OCI-LY7 (cell line): ENCODE measurements at regions not wholly inside any gene's neighbourhood (a gene's known extent, or its start where the extent isn't known, plus 50 kb on each side); places are given as distances from the start of the nearest gene placed in this dataset.

Source experiments
- BruUV-seq: library from RNA; stranded (reverse); fragments of 400-500 nt; replicated peaks from 2 replicates; lab custom pipeline; 2021; lab: Mats Ljungman, UMichigan
- CTCF ChIA-PET: fragments of 300-600 bp; sonication (Branson Sonifier 250); formaldehyde crosslinking; loops from one replicate; lab custom pipeline; 2022; ENCODE audit warnings: antibody characterized with exemption; ENCODE audit not compliant: unreplicated experiment; lab: Charles Lee
- POLR2A ChIA-PET: fragments of 300-600 bp; sonication (Branson Sonifier 250); formaldehyde crosslinking; loops from one replicate; lab custom pipeline; 2022; ENCODE audit warnings: antibody characterized with exemption; lab: Charles Lee
- DNase-seq: peaks from one replicate; pipeline ENCODE4 v3.0.0-alpha.2; 2015; ENCODE audit warnings: low spot score
- H2AFZ ChIP-seq: fragments of 200-600 bp; sonication (generic), shearing (Covaris generic); 2 replicates; pipeline ENCODE4 v1.6.1; 2014; ENCODE audit warnings: mild to moderate bottlenecking, antibody characterized with exemption, low read length, moderate library complexity
- H3K27ac ChIP-seq: fragments of 200-600 bp; sonication (generic); 2 replicates; pipeline ENCODE4 v1.5.1; 2014; ENCODE audit warnings: mixed run types, low read depth, mild to moderate bottlenecking, moderate library complexity, low read length, inconsistent platforms; ENCODE audit not compliant: poor library complexity, severe bottlenecking
- H3K36me3 ChIP-seq: fragments of 200-600 bp; sonication (generic); 2 replicates; pipeline ENCODE4 v1.6.1; 2014; ENCODE audit warnings: mild to moderate bottlenecking, antibody characterized with exemption, low read length, moderate library complexity, mixed read lengths; ENCODE audit not compliant: insufficient read depth
- H3K4me1 ChIP-seq: fragments of 200-600 bp; sonication (generic); 2 replicates; pipeline ENCODE4 v1.5.1; 2014; ENCODE audit warnings: mild to moderate bottlenecking, low read length; ENCODE audit not compliant: insufficient read depth, poor library complexity, severe bottlenecking
- H3K4me2 ChIP-seq: fragments of 200-600 bp; sonication (generic); 2 replicates; pipeline ENCODE4 v1.6.1; 2014; ENCODE audit warnings: mild to moderate bottlenecking, low read length
- H3K4me3 ChIP-seq: fragments of 200-600 bp; sonication (generic); 2 replicates; pipeline ENCODE4 v1.5.1; 2014; ENCODE audit warnings: mild to moderate bottlenecking, low read depth, low read length; ENCODE audit not compliant: poor library complexity, severe bottlenecking
- H3K79me2 ChIP-seq: fragments of 200-600 bp; sonication (generic); 2 replicates; pipeline ENCODE4 v1.6.1; 2016; ENCODE audit warnings: low read depth, mild to moderate bottlenecking, low read length, moderate library complexity, mixed read lengths; ENCODE audit not compliant: insufficient read depth
- H3K9me2 ChIP-seq: fragments of 200-600 bp; sonication (generic); 2 replicates; pipeline ENCODE4 v1.6.1; 2016; ENCODE audit warnings: mild to moderate bottlenecking, low read length, mixed read lengths; ENCODE audit not compliant: insufficient read depth
- H3K9me3 ChIP-seq: fragments of 200-600 bp; sonication (generic); 2 replicates; pipeline ENCODE4 v1.6.1; 2014; ENCODE audit warnings: mild to moderate bottlenecking, mixed run types, low read length, mixed read lengths
- H4K20me1 ChIP-seq: fragments of 200-600 bp; sonication (generic); 2 replicates; pipeline ENCODE4 v1.6.1; 2014; ENCODE audit warnings: mild to moderate bottlenecking, antibody characterized with exemption, low read length, moderate library complexity, mixed read lengths; ENCODE audit not compliant: insufficient read depth
- EZH2phosphoT487 ChIP-seq: fragments of 200-600 bp; sonication (generic); IDR thresholded peaks from 2 replicates; pipeline ENCODE4 v1.6.1; 2018; ENCODE audit warnings: low read depth, borderline replicate concordance, mild to moderate bottlenecking, mixed run types, antibody characterized with exemption, low read length, moderate library complexity, mixed read lengths
- intact Hi-C: fragments of 100-400 bp; cut with micrococcal nuclease; formaldehyde crosslinking; loops from one replicate; pipeline ENCODE4 v1.10.0; 2022; ENCODE audit not compliant: unreplicated experiment
- TF ChIP-seq, protein P1 (sequence below): fragments of 200-600 bp; sonication (generic); conservative IDR thresholded peaks from 2 replicates; pipeline ENCODE4 v1.5.1; 2014; ENCODE audit warnings: mild to moderate bottlenecking, antibody characterized with exemption, low read length, moderate library complexity, mixed read lengths

DNA sequence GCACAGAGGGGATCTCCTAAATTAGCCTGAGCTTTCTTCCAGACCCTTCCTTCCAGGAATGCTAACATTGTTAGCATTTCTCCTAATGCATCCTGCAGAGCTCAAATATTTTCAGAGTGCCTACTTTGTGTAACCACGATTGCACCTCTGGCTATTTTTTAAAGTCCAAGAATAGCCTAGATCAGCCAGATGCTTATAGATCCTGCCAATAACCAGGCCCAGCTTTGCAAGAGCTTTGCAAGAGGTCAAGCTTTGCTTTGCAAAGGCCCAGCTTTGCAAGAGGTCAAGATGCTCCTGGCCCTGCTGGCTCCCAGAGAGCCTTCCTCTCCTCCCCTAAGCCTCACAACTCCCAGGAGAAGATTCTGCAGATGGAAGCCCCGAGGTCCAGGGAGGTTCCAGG is 491.9 kb downstream of the MN1 start:
- no peak for DNase-seq
- CTCF ChIA-PET, result no interaction called here
- intact Hi-C loops, result no loop called here
- Histone ChIP-seq H3K4me1 (peaks cover 24% of the 10 kb centered on the region), H4K20me1 (no peaks in the 10 kb centered on the region), H3K36me3 (peaks cover 8% of the 10 kb centered on the region), H3K9me2 (no peaks in the 10 kb centered on the region), H2AFZ (no peak overlapping the region), H3K4me2 (no peak overlapping the region), H3K9me3 (peaks cover 22% of the 10 kb centered on the region; the same call in 1 of the 2 replicates), H3K4me3 (no peak overlapping the region), H3K79me2 (no peaks in the 10 kb centered on the region), H3K27ac (no peak overlapping the region)
- BruUV-seq, result no TSS peak
- TF ChIP-seq, protein P1, sequence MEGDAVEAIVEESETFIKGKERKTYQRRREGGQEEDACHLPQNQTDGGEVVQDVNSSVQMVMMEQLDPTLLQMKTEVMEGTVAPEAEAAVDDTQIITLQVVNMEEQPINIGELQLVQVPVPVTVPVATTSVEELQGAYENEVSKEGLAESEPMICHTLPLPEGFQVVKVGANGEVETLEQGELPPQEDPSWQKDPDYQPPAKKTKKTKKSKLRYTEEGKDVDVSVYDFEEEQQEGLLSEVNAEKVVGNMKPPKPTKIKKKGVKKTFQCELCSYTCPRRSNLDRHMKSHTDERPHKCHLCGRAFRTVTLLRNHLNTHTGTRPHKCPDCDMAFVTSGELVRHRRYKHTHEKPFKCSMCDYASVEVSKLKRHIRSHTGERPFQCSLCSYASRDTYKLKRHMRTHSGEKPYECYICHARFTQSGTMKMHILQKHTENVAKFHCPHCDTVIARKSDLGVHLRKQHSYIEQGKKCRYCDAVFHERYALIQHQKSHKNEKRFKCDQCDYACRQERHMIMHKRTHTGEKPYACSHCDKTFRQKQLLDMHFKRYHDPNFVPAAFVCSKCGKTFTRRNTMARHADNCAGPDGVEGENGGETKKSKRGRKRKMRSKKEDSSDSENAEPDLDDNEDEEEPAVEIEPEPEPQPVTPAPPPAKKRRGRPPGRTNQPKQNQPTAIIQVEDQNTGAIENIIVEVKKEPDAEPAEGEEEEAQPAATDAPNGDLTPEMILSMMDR, result no peak
- no peak for TF ChIP-seq EZH2phosphoT487
- POLR2A ChIA-PET, result interaction anchor here (0.6 kb wide), 1 partner anchor 82 kb away, joined by 3 read pairs; no protein-coding TSS in a partner anchor

DNA sequence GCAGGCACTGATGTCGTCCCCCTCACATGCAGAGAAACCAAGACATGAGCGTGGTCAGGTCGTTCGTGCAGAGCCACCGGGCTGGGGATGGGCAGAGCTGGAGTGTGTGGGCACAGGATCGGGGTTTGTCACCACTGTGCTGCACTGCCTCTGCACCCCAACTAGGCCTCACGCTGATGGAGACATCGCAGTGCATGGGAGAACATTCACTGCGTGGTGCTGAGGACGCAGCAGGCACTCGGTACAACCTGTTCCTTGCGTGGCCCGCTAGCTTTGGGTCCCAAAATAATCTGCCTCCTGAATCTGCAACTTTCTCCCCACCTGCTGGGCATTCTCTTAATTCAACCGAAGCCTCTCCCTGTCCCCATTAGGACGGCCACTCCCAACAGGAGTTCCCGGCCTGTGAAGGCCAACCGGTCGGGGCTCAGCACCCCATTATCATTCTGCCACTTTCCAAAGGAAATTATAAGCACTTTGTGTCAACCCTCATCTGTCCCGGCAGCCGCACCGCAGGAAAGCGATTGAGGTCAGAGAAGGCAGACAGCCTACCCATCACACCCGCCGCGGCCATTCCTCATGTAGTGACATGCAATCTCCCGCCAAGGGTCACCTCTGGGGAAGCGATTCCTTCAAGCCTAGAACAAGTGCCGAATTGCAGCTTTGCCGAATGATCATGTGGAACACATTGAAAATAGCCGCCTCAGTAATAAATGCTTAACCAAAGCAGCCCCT is 490.4 kb downstream of the MN1 start:
- peaks cover 22% of the 10 kb centered on the region; the same call in 1 of the 2 replicates for H3K9me3 ChIP-seq
- BruUV-seq, result no TSS peak
- no peak overlapping the region for H2AFZ ChIP-seq
- H3K36me3 ChIP-seq, result peaks cover 8% of the 10 kb centered on the region
- no peak overlapping the region for H3K4me3 ChIP-seq
- ChIA-PET CTCF (no interaction called here), POLR2A (no interaction called here)
- peaks cover 28% of the 10 kb centered on the region for H3K4me1 ChIP-seq
- no peaks in the 10 kb centered on the region for H4K20me1 ChIP-seq
- intact Hi-C loops, result no loop called here
- H3K4me2 ChIP-seq, result no peak overlapping the region
- no peak overlapping the region for H3K27ac ChIP-seq
- no peaks in the 10 kb centered on the region for H3K79me2 ChIP-seq
- no peak for TF ChIP-seq EZH2phosphoT487
- TF ChIP-seq, protein P1, result no peak
- no peaks in the 10 kb centered on the region for H3K9me2 ChIP-seq
- no peak for DNase-seq
